NCI-H2196 (cell line): ENCODE measurements at regions not wholly inside any gene's neighbourhood (a gene's known extent, or its start where the extent isn't known, plus 50 kb on each side); places are given as distances from the start of the nearest gene placed in this dataset.

Experiments
- DNase-seq: peaks from one replicate; lab custom pipeline; 2025; ENCODE audit not compliant: unreplicated experiment; lab: John Stamatoyannopoulos, UW

DNA sequence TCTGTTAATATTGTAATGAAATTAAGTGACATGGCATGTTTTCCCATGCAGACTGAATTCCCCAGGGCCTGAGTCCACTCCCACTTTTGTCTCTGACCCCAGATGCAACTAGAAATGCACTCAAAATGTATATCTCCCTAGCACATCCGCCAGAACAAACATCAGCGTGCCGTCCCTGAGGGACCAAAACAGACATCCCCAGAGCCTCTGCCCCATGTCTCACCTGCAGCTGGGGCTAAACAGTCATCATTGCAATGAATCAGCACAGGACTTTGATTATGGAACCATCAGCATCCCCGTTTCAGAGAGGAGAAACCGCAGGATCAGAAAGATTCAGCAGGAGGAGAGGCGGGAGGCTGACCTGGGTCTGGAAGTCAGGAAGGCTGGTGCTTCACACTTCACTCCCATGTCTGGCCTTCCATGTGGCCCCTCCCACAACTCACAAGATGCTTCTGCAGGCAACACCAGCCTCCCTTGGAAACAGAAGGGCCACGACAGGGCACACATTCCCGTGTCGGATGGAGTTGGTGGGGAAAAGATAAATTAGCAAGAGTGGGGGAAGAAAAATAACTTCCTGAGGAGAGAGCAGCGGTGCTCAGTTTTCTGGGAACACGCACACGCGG lies 130.6 kb upstream of the VSTM2B start:
- DNase-seq, result no peak

DNA sequence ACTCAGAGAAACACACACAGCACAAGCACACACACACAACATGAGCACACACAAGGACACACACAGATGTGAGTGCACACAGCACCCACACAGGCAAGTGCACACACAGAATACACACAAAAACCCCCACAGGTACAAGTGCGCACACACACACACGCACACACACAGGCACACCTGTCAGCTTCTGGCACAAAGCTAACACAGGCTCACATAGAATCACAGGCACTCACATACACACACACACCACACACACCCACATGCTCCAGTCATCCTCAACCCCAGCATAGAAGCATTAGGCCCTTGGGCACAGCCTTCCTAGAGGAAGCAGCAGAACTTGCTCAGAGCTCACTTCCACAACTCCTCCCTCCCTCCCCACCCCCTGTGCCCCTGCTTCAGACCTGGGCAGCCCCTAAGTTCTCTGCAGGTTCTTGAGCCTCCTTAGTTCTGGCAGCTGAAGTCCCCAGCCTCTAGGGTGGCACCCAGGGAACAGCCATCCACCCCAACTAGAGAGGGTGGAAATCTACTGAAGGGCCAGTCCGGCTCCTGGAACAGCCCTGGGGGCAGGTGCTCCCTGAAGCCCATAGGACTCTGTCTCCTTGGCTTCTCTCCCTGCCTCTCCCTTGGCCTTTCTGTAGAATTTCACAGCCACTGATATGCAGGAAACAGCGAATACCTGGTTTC lies 129.9 kb upstream of the VSTM2B start:
- DNase-seq, result no peak

DNA sequence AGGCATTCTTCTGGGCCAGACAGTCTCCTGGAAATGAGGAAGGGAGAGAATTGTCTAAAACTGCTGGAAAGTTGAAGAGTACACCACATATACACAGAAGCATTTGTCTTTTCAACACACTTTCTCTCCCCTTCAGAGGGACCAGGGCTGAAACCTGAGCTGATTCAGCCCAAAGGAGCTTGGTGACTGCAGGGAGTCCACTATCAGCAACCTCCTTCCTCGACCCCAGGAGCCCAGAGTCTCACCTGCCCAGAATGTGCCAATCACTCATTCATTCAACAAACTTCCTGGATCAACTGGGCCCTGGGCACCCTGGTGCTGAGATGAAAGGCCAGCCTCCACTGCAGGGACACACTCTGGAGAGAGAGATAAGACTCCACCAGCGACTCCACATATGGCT lies 128.9 kb upstream of the VSTM2B start:
- DNase-seq, result no peak

DNA sequence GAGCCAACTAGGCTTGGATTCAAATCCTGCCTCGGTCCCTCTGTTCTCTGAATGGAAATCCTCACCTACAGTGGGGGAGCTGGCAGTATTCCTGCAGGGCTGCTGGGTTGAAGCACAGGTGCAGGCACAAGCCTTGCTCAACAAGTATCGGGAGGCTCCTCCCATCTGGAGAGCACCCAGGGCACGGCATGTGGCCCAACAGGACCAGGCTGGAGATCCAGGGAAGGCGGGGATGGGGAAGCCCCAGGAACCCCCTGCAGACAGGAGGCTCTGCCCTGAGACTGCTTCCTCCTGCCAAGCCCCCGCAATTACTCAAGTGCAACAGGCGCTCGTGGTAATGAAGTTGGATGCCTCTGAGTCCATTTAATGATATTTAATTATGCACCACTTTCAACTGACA lies 128.0 kb upstream of the VSTM2B start:
- no peak for DNase-seq

DNA sequence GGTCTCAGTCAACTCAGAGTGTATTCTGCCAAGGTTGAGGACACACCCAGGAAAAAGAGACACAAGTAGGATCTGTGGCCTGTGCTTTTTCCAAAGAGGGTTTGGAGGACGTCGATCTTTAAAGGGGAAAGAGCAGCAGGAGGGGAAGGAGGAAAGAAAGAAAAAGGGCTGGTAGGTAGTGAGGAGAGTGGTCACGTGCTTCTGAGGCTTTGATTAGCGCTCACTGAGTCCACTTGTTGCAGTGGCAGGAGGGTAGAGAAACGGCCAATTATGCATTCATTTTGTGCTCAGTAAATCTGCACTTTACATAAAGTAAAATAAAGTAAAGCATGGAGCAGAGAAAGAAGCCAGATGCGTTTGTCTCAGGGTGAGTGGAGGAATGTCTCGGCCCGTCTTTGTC lies 126.0 kb upstream of the VSTM2B start:
- DNase-seq, result no peak

DNA sequence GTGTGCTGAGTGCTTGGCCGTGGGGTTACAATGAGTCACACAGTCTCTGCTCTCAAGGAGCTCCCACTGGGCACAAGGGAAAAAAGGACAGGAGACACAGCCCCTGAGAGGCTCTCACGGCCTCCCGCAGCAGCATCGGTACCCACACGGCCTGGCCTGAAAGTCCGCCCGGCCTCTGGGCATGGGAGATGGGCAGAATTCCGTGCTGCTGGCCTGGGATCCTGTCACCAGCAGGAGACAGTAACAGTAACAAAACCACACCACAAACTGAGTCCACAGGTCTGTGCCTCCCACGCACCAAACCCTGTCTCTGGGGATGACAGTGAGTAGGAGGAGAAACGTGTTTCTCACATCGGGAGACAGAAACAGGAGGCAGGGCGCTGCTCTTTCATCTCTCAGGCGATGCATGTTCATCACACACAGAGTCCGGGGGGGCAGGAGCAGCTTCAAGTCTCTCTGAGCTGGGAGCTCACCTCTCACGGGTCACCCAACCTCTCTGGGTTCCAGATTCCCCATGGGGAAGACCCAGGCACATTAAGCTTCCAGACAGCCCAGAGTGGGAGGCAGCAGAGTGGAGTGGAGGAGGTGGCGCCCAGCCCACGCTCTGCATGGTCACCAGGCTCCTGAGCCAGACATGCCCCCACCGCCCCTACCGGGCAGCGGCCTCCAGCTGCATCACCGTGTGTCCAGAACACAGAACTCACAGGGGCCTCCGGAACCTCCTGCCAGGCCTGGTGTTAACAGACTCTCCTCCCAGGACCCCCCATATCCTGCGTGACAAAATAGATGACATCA lies 124.7 kb upstream of the VSTM2B start:
- no peak for DNase-seq

DNA sequence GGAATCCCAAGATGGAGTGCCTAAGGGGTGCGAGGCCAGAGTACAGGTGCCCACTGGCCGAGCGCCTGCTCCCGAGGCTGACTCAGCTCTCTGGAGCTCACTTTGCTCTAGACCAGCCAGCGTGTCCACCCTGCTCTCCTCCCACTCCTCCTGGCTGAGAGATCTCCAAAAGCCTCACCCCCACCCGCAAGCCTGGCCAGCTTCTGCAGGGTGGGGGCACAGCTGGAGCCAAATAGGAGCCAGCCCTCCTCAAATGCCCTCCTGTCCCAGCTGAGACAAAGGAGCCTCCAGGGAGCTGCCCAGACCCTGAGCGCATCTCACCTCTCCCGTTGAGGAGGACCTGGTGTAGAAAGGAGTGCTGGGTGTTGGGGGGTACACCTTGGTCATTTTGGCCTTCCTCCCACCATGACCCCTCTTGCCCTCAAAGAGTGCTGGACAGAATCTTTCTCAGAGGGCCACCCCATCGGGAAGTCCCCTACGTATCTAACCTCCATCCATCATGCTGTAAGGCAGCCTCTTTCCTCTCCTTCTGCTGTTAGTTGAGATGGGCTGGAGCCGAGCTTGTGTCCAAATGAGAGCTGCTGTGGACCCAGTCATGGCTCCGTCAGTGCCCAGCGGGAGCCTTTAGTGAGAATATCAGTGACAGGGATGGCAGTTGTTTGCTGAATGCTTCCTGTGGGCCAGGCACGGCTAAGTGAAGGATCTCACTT lies 123.9 kb upstream of the VSTM2B start:
- DNase-seq, result peak; percentile 4

DNA sequence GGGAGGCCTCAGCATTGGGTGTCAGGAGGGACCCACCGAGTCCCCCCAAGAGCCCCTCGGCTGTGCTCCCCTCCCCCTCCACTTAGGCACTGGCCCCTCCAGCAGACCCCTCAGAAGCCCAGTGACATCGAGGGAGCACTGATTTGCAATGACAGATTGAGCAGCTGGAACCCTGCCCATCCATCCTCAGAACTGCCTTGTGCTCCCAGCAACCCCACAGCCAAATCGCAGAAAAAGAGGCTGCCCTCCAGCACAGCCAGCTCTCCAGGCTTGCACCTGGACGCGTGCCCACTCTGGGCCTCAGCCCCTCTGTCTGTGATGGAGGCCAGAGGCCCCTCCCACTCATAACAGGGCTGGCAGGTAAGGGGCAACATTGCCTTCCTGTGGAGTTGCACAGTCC lies 123.2 kb upstream of the VSTM2B start:
- no peak for DNase-seq

DNA sequence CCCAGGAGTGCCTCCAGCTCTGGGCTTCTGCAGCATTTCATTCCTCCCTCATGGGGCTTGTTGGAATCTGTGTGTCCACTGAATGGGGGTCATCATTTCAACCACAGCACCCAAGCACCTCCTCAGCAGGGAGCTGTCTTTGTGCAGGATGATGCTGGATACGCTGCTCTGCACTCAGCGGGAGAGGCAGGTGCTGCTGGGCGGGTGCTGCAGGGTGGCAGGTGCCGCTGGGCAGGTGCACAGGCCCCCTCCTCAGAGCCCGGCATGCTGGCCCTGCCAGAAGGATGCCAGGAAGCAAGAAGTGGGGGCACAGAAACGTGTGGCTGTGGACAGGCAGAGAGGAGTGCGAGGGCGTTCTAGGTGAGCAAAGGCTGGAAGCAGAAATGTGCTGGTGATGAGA lies 121.8 kb upstream of the VSTM2B start:
- peak; percentile 46 for DNase-seq

DNA sequence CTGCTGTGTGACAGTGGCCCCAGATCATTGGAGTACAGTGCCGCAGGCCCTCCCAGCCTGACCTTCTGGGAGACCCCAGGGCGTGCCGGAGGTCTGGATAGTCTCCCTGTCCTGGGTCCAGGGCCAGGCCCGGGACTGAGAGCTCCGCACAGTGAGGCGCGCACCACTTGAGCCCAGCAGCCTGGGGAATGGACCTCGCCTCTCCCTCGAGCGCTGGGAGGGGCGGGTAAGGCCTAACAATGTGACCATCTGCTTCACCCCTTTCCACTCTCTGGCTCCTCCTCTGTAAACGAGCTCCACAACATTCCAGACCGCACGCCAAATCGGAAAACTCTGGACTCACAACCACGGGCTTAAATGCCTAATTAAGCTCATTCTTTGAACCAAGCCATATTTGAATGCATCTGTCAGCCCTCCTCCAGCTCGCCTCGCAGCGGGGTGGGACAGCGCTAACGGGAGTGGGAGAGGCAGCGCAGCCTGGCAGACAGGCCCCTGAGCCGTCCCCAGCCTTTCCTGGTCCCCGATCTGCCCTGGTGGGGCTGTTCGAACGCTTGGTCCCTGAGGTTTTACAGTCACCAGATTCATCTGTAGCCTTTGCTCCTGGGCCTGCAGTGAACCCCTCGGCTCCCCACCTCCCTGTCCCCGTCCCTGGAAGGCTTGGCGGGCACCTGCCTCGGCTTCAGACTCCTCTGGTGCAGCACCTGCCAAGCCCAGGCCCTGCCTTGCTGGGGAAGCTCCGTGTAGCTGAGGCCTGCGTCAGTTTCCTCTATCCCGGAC lies 120.7 kb upstream of the VSTM2B start:
- DNase-seq, result peak; percentile 40

DNA sequence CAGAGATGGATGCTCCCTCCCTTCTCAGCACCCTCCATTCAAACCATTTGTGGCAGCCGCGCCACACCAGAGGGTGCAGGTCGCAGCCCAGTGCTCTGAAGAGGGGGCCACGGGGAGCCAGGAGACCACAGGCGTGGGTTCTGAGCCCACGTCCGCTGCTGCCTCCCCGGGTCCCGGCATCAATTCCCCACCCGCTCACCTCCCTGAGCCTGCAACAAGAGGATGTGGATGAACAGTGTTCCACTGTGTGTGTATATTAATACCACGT lies 120.1 kb upstream of the VSTM2B start:
- DNase-seq, result no peak

DNA sequence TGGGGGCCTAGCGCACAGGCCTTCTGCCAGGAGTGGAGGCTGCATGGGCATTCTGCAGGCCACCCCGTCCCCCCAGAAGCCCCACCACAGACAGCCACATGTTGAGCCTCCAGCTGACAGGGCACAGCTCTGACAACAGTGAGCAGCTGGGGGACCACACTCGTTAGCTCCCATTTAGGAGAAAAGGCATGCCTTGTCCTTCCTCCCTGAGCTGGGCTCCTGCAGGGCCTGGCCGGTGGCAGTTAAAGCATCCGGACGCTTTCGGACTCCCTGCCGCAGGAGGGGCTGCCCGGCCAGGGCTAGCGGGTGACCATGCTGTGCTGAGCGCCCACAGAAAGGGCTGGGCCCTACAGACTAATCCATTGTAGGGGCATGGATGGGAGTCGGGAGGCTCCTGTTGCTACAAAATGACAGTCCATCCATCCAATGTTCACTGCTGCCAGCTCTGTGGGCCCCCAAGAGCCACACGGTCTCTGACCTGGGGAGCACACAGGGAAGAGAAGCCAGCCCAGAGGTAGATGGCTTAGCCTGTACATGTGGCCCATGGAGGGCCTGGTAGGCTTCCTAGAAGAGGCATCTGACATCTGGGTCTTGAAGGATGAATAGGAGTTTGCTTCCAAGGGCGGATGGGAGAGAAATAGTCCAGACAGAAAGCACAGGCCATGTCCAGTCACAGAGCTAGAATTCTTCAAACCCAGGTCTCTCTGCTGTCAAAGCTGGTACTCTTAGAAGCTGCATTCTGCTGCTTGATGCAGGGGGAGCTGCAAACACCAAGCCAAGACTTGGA lies 116.5 kb upstream of the VSTM2B start:
- no peak for DNase-seq

DNA sequence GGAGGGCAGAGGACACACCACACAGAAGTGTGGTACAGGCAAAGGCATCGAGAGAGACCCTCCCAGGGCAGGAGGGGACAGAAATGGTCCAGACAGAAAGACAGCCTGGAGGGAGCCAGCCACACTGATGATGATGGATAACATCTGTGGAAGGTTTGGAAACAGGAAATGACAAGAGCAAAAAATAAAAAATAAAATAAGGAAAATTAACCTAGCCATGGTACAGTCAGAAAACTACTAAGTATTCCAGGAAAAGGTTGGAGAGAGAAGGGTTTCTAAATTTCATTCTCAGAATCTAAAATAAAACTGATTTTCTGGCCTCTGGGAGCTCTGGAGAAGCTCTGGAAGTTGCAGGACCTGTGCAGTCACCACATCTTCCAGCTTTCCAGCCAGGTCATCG lies 115.2 kb upstream of the VSTM2B start:
- DNase-seq, result no peak

DNA sequence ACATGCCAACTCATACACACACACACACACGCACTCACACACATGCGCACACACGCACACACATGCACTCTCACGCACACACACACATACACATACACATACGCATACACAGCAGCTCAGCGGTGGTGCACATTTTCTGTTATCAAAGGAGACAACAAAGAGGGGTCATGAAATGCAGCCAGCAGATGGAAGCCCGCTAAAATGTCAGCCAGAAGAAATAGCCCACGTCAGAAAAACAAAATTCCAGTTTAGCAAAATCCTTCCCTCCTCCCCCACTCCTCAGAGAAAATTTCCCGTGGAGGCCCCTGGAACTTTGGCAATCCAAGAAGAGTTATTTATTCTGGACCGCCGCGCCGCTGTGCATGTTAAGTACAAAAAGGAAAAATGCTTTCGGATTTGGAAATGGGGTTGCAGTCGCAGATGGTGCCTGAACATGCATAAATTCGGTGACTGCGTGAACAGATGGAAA lies 114.6 kb upstream of the VSTM2B start:
- DNase-seq, result no peak

DNA sequence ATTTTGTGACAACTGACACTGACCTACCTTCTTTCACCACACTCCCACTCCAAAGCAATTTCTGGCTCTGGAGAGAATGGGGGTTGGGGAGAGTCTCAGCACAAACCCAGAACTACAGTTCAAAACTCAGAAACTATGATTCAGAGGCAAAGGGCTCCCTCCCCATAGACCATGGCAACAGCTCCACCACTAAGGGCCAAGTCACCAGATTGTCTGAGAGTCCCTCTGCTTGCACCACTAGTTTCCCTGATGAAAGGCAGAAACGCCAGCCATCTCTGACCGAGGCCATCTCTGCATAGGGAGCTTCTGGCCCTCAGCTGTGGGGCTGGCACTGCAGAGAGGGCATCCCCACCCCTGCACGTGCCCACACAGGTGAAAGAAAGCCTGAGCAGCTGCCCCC lies 112.4 kb upstream of the VSTM2B start:
- no peak for DNase-seq

DNA sequence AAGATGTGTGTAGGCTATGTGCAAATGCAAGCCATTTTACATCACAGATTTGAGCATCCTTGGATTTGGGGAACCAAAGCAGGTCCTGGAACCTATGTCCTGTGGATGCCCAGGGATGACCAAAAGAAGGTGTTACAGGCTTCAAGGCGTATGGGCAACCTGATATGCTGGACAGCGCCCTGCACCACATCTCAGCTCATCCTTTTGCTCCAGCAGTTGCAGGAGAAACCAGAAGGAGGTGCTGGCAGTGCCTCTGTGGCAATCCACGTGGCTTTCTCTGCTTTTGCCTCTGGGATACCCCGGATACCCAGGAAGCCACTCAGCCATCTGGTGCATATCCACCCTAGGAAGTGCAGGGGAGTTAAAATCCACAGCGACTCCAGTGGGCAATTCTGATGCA lies 110.3 kb upstream of the VSTM2B start:
- no peak for DNase-seq

DNA sequence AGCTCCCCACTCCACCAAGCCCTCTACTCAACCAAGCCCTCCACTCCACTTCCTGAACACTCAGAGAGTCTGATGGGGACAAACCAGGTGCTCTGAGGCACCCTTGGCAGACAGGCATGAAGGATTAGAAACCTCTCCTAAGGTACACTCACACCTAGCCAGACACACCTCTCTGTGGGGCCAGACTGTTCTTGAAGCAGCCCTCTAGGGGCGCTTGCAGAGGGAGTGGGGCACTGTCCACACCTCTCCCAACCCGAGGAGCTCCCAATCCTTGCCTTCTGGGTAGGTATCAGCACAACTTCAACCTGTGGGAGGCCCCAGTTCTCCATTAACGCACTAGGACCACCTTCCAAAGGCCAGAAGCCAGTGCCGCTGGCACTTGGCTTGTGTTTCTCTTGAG lies 108.7 kb upstream of the VSTM2B start:
- DNase-seq, result no peak

DNA sequence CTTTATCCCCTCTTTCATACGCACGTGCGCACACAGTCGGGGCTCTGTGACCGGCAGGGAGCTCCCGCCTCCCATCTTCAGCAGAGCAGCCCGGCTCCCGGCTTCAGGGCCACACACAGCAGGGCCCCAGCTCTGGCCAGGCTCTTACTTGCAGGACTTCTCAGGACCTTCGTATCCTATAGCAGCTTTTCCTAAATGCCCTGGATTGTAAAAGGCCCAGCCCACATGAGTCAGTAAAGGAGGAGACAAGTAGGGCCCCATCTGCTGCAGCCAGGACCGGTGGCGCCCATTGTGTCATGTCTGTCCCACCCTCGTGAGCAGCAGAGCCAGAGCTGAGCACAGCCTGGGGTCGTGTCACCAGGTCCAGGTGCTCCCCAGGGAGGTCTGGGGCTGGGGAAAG lies 107.6 kb upstream of the VSTM2B start:
- no peak for DNase-seq

DNA sequence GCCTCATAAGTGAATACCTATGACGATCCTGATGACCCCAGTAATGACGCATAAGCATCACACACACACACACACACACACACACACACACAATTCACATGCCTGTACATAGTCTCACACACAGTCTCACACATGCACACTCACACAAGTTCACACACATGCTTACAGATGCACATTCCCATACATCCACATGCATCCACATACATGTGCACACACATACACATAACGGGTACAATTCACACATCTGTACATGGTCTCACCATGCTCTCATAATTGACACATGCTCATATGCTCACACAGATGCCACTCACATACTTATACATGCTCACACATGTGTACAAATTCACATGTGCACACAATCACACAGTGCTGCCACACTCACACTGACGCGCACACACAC lies 105.7 kb upstream of the VSTM2B start:
- DNase-seq, result no peak

DNA sequence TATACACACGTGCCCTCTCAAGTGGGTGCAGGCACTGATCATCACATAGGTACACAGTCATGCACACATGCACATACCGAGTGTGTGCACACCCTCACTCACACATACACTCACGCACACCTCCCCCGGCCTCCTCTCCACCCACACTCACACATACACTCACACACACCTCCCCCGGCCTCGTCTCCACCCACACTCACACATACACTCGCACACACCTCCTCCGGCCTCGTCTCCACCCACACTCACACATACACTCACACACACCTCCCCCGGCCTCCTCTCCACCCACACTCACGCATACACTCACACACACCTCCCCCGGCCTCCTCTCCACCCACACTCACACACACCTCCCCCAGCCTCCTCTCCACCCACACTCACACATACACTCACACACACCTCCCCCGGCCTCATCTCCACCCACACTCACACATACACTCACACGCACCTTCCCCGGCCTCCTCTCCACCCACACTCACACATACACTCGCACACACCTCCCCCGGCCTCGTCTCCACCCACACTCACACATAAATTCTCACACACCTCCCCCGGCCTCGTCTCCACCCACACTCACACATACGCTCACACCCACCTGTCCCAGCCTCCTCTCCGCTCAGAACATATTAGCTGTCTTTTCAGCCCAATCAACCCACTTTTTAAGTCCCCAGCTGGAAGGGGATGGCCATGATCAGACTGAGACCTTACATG lies 105.2 kb upstream of the VSTM2B start:
- DNase-seq, result no peak
